Liver (tissue), 8 donors: ENCODE measurements at regions not wholly inside any gene's neighbourhood (a gene's known extent, or its start where the extent isn't known, plus 50 kb on each side); places are given as distances from the start of the nearest gene placed in this dataset.

ENCODE experiments used
- DNase-seq: peaks from one replicate; pipeline ENCODE4 v3.0.0-alpha.2; 2017; ENCODE audit warnings: low spot score
- H3K27ac ChIP-seq, 2 donors: one replicate each; pipeline ENCODE4 v1.7.0; 2013; ENCODE audit warnings: inconsistent platforms in 2 of 2, low read length in 2 of 2, control low read depth in 1 of 2, low read depth in 1 of 2, mild to moderate bottlenecking in 1 of 2
- H3K27me3 ChIP-seq, 4 donors: one replicate each; pipeline versions ENCODE4 v1.6.1 to v1.7.0; 2013; ENCODE audit warnings: low read length in 3 of 4, inconsistent platforms in 1 of 4, mild to moderate bottlenecking in 1 of 4, moderate library complexity in 1 of 4; ENCODE audit not compliant: control insufficient read depth in 4 of 4, insufficient read depth in 4 of 4
- H3K36me3 ChIP-seq, 4 donors: one replicate each; pipeline versions ENCODE4 v1.6.1 to v1.7.0; 2013; ENCODE audit warnings: low read length in 3 of 4, mild to moderate bottlenecking in 3 of 4, low read depth in 1 of 4, moderate library complexity in 1 of 4; ENCODE audit not compliant: control insufficient read depth in 4 of 4, insufficient read depth in 3 of 4
- H3K4me1 ChIP-seq, 4 donors: one replicate each; pipeline versions ENCODE4 v1.6.1 to v1.7.0; 2013; ENCODE audit warnings: low read length in 3 of 4, mild to moderate bottlenecking in 3 of 4, moderate library complexity in 1 of 4; ENCODE audit not compliant: control insufficient read depth in 4 of 4, insufficient read depth in 4 of 4
- H3K4me3 ChIP-seq, 3 donors: one replicate each; pipeline versions ENCODE4 v1.6.1 to v1.7.0; 2013; ENCODE audit warnings: low read length in 3 of 3, control low read depth in 1 of 3, low read depth in 1 of 3, mild to moderate bottlenecking in 1 of 3
- H3K9ac ChIP-seq, 2 donors: one replicate each; pipeline ENCODE4 v1.7.0; 2013; ENCODE audit warnings: low read length in 2 of 2, mild to moderate bottlenecking in 2 of 2, moderate library complexity in 2 of 2, control low read depth in 1 of 2, low read depth in 1 of 2
- H3K9me3 ChIP-seq, 4 donors: one replicate each; pipeline versions ENCODE4 v1.6.1 to v1.7.0; 2013; ENCODE audit warnings: low read length in 3 of 4; ENCODE audit not compliant: control insufficient read depth in 4 of 4
- EGR1 ChIP-seq, 2 donors: IDR thresholded peaks; 2 replicates each; pipeline ENCODE4 v1.6.1; 2016 to 2018; ENCODE audit warnings: antibody characterized with exemption in 2 of 2, low read depth in 2 of 2
- FOXA1 ChIP-seq: IDR thresholded peaks from 2 replicates; pipeline ENCODE4 v1.6.1; 2016; ENCODE audit warnings: antibody characterized with exemption
- FOXA2 ChIP-seq: IDR thresholded peaks from 2 replicates; pipeline ENCODE4 v1.6.1; 2016; ENCODE audit warnings: antibody characterized with exemption
- GABPA ChIP-seq, 2 donors: IDR thresholded peaks in 1 of 2; conservative IDR thresholded peaks in 1 of 2; 2 replicates each; pipeline ENCODE4 v1.6.1; 2016; ENCODE audit warnings: antibody characterized with exemption in 2 of 2, mild to moderate bottlenecking in 1 of 2, moderate library complexity in 1 of 2
- HNF4A ChIP-seq, 2 donors: conservative IDR thresholded peaks; 2 replicates each; pipeline ENCODE4 v1.6.1; 2016; ENCODE audit warnings: antibody characterized with exemption in 2 of 2, mild to moderate bottlenecking in 2 of 2
- HNF4G ChIP-seq: IDR thresholded peaks from 2 replicates; pipeline ENCODE4 v1.6.1; 2016; ENCODE audit warnings: antibody characterized with exemption
- JUND ChIP-seq, 2 donors: IDR thresholded peaks; 2 replicates each; pipeline ENCODE4 v1.6.1; 2016; ENCODE audit warnings: antibody characterized with exemption in 2 of 2
- NR2F2 ChIP-seq: IDR thresholded peaks from 2 replicates; pipeline ENCODE4 v1.6.1; 2016; ENCODE audit warnings: antibody characterized with exemption
- RAD21 ChIP-seq, 2 donors: IDR thresholded peaks; 2 replicates each; pipeline ENCODE4 v1.6.1; 2016; ENCODE audit warnings: antibody characterized with exemption in 2 of 2, mild to moderate bottlenecking in 2 of 2
- SP1 ChIP-seq: IDR thresholded peaks from 2 replicates; pipeline ENCODE4 v1.6.1; 2018; ENCODE audit warnings: antibody characterized with exemption, mild to moderate bottlenecking
- TAF1 ChIP-seq: conservative IDR thresholded peaks from 2 replicates; pipeline ENCODE4 v1.6.1; 2016; ENCODE audit warnings: antibody characterized with exemption, mild to moderate bottlenecking
- YY1 ChIP-seq: IDR thresholded peaks from 2 replicates; pipeline ENCODE4 v1.6.1; 2016; ENCODE audit warnings: antibody characterized with exemption, mild to moderate bottlenecking
- WGBS: extraction: QIAGEN DNeasy Blood & Tissue Kit; methylation state at CpG from one replicate; pipeline ENCODE4 v1.1.7; 2013; 5-methylcytosine and 5-hydroxymethylcytosine counted together
- TF ChIP-seq, protein P1 (sequence below): IDR thresholded peaks from 2 replicates; pipeline ENCODE4 v1.6.1; 2016; ENCODE audit warnings: antibody characterized with exemption, mild to moderate bottlenecking
- TF ChIP-seq, protein P2 (sequence below): IDR thresholded peaks from 2 replicates; pipeline ENCODE4 v1.6.1; 2016; ENCODE audit warnings: antibody characterized with exemption
- TF ChIP-seq, protein P3 (sequence below): fragments of 150-350 bp; IDR thresholded peaks from 2 replicates; pipeline ENCODE4 v1.5.1; 2017; ENCODE audit warnings: improper control_type of control experiment, low read depth, low read length; ENCODE audit not compliant: missing input control
- TF ChIP-seq, protein P4 (sequence below): IDR thresholded peaks from 2 replicates; pipeline ENCODE4 v1.6.1; 2016; ENCODE audit warnings: antibody characterized with exemption
- TF ChIP-seq, protein P5 (sequence below): IDR thresholded peaks from 2 replicates; pipeline ENCODE4 v1.6.1; 2016; ENCODE audit warnings: antibody characterized with exemption
- donor health status: healthy.
- donor health status: healthy.
- donor health status: healthy.
- donor health status: healthy.
- donor health status: healthy.

DNA sequence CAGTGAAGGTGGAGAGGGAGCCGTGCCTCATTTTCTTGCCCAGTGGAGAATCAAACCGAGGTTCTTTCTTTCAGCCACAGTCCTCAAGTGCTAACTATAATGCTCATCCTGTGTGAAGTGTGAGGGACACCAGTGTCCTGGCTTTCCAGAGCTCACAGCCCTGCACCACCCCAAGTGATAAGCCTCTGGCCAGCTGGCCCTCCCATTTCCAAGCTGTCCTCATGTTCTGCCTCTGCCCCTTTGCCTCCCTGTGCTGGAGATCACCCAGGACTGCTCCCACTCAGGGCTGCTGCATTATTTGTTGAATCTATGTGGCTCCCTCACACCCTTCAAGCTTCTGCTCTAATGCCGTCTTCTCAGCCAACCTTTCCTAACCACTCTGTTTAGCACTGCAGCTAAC is 224.5 kb upstream of the TUT7 start:
- no peak for DNase-seq
- Histone ChIP-seq H3K4me3 (no peak overlapping the region), H3K27me3 (no peaks in the 10 kb centered on the region), H3K9me3 (no peaks in the 10 kb centered on the region), H3K36me3 (no peaks in the 10 kb centered on the region), H3K4me1 (no peaks in the 10 kb centered on the region), H3K9ac (no peak overlapping the region), H3K27ac (no peak overlapping the region)
- no peak for TF ChIP-seq TAF1
- TF ChIP-seq JUND (IDR thresholded peaks at IDR 0.05), result no peak
- no peak for TF ChIP-seq GABPA (IDR thresholded peaks at IDR 0.05 in 1 of 2, conservative IDR thresholded peaks at IDR 0.05 in 1 of 2)
- TF ChIP-seq, protein P1, sequence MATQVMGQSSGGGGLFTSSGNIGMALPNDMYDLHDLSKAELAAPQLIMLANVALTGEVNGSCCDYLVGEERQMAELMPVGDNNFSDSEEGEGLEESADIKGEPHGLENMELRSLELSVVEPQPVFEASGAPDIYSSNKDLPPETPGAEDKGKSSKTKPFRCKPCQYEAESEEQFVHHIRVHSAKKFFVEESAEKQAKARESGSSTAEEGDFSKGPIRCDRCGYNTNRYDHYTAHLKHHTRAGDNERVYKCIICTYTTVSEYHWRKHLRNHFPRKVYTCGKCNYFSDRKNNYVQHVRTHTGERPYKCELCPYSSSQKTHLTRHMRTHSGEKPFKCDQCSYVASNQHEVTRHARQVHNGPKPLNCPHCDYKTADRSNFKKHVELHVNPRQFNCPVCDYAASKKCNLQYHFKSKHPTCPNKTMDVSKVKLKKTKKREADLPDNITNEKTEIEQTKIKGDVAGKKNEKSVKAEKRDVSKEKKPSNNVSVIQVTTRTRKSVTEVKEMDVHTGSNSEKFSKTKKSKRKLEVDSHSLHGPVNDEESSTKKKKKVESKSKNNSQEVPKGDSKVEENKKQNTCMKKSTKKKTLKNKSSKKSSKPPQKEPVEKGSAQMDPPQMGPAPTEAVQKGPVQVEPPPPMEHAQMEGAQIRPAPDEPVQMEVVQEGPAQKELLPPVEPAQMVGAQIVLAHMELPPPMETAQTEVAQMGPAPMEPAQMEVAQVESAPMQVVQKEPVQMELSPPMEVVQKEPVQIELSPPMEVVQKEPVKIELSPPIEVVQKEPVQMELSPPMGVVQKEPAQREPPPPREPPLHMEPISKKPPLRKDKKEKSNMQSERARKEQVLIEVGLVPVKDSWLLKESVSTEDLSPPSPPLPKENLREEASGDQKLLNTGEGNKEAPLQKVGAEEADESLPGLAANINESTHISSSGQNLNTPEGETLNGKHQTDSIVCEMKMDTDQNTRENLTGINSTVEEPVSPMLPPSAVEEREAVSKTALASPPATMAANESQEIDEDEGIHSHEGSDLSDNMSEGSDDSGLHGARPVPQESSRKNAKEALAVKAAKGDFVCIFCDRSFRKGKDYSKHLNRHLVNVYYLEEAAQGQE, result no peak
- TF ChIP-seq SP1, result no peak
- TF ChIP-seq, protein P2, sequence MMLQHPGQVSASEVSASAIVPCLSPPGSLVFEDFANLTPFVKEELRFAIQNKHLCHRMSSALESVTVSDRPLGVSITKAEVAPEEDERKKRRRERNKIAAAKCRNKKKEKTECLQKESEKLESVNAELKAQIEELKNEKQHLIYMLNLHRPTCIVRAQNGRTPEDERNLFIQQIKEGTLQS, result no peak
- no peak for TF ChIP-seq RAD21 (IDR thresholded peaks at IDR 0.05)
- no peak for TF ChIP-seq YY1
- TF ChIP-seq HNF4A (conservative IDR thresholded peaks at IDR 0.05), result no peak
- no peak for TF ChIP-seq FOXA1
- TF ChIP-seq, protein P3, sequence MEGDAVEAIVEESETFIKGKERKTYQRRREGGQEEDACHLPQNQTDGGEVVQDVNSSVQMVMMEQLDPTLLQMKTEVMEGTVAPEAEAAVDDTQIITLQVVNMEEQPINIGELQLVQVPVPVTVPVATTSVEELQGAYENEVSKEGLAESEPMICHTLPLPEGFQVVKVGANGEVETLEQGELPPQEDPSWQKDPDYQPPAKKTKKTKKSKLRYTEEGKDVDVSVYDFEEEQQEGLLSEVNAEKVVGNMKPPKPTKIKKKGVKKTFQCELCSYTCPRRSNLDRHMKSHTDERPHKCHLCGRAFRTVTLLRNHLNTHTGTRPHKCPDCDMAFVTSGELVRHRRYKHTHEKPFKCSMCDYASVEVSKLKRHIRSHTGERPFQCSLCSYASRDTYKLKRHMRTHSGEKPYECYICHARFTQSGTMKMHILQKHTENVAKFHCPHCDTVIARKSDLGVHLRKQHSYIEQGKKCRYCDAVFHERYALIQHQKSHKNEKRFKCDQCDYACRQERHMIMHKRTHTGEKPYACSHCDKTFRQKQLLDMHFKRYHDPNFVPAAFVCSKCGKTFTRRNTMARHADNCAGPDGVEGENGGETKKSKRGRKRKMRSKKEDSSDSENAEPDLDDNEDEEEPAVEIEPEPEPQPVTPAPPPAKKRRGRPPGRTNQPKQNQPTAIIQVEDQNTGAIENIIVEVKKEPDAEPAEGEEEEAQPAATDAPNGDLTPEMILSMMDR, result no peak
- TF ChIP-seq, protein P4, sequence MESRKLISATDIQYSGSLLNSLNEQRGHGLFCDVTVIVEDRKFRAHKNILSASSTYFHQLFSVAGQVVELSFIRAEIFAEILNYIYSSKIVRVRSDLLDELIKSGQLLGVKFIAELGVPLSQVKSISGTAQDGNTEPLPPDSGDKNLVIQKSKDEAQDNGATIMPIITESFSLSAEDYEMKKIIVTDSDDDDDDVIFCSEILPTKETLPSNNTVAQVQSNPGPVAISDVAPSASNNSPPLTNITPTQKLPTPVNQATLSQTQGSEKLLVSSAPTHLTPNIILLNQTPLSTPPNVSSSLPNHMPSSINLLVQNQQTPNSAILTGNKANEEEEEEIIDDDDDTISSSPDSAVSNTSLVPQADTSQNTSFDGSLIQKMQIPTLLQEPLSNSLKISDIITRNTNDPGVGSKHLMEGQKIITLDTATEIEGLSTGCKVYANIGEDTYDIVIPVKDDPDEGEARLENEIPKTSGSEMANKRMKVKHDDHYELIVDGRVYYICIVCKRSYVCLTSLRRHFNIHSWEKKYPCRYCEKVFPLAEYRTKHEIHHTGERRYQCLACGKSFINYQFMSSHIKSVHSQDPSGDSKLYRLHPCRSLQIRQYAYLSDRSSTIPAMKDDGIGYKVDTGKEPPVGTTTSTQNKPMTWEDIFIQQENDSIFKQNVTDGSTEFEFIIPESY, result no peak
- TF ChIP-seq FOXA2, result no peak
- WGBS, result 83% methylated on average over 3 of the region's 3 CpGs

DNA sequence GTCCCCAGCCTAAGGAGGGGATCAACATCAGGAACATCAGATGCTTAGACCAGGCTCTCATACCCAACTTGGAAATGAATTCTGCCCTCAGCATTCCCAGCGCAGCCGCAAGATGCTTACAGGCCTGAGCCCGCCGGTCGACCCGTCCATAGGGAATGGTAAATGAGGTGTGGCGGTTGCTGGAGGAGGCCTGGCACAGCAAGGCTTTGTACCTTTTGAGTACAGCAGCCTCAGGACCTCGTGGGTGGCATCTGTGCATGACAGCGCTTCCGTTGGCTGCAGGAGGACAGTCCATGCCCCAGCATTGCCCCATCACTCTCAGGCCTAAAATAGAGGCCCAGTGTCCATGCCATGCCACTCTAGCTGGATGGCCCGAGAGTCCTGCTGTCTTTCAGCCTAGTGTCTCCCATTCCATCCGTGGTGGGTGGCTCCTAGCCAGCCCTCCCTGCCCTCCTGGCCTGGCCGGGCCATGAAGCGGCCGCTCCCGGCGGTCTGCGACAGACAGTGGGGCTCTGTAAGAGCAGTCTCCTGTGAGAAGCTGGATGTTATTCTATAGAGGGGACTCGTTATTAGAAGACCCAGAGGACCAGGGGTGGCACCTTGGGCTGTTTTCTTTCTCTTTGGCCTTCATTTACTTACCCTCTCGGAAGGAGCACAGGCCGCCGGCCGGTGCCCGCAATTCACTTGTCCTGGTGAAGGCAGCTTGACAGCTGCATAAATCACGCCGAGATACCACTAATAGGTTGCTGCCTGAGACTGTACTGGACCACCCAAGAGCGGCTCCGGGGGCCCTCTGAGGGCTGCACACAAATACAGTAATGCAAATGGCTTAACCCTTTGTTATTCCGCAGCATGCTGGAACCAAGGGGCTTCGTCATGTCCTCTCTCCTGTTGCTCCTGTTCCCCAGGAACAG is 223.5 kb upstream of the TUT7 start:
- no peak overlapping the region for H3K4me3 ChIP-seq
- no peak overlapping the region for H3K9ac ChIP-seq
- no peak overlapping the region for H3K27ac ChIP-seq
- no peaks in the 10 kb centered on the region for H3K4me1 ChIP-seq
- no peaks in the 10 kb centered on the region for H3K9me3 ChIP-seq
- H3K27me3 ChIP-seq, result no peaks in the 10 kb centered on the region
- no peaks in the 10 kb centered on the region for H3K36me3 ChIP-seq
- TF ChIP-seq GABPA (IDR thresholded peaks at IDR 0.05 in 1 of 2, conservative IDR thresholded peaks at IDR 0.05 in 1 of 2), result no peak
- no peak for TF ChIP-seq YY1
- TF ChIP-seq FOXA1, result no peak
- no peak for TF ChIP-seq NR2F2
- TF ChIP-seq EGR1 (IDR thresholded peaks at IDR 0.05; ENCODE audit: low read depth in 2 of 2), result no peak
- TF ChIP-seq, protein P5, sequence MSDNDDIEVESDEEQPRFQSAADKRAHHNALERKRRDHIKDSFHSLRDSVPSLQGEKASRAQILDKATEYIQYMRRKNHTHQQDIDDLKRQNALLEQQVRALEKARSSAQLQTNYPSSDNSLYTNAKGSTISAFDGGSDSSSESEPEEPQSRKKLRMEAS, result no peak
- TF ChIP-seq TAF1, result no peak
- no peak for TF ChIP-seq SP1
- no peak for TF ChIP-seq RAD21 (IDR thresholded peaks at IDR 0.05)
- TF ChIP-seq, protein P2, result no peak
- no peak for TF ChIP-seq HNF4G
- TF ChIP-seq FOXA2, result no peak
- no peak for DNase-seq
- 83% methylated on average over 30 of the region's 30 CpGs for WGBS
